A549 (cell line): ENCODE measurements at regions not wholly inside any gene's neighbourhood (a gene's known extent, or its start where the extent isn't known, plus 50 kb on each side); places are given as distances from the start of the nearest gene placed in this dataset.

Experiments used
- ATAC-seq, 2 experiments: fragments of 200-7000 bp in 1 of 2; fragments of >200 bp in 1 of 2; cut with Nextera tagmentation in 1 of 2; cut with Tn5 transposase in 1 of 2; 3 replicates each; pipeline versions ENCODE4 v1.8.0 to v1.9.1; 2018 to 2020; ENCODE audit warnings: mild to moderate bottlenecking in 1 of 2, moderate library complexity in 1 of 2
- CTCF ChIA-PET: fragments of 300-600 bp; sonication (Branson Sonifier 250); formaldehyde crosslinking; extraction: SDS; loops from one replicate; lab custom pipeline; 2021; ENCODE audit warnings: antibody characterized with exemption, inconsistent platforms; lab: Yijun Ruan, JAX
- POLR2A ChIA-PET: fragments of 350-600 bp; formaldehyde crosslinking; extraction: SDS; loops from one replicate; lab custom pipeline; 2021; ENCODE audit warnings: antibody characterized with exemption, inconsistent platforms; lab: Yijun Ruan, JAX
- DNase-seq, 2 experiments: peaks; one replicate each; pipeline versions ENCODE4 v3.0.0 to v3.0.0-alpha.2; 2011 to 2016; ENCODE audit warnings: low read depth in 1 of 2, low spot score in 1 of 2
- FAIRE-seq: peaks from 2 replicates; lab custom pipeline; 2011; peaks lifted over from hg19 to GRCh38; lab: Jason Lieb, UNC
- H3K27ac ChIP-seq, 2 experiments: fragments of >200 bp; sonication (Bioruptor Twin); formaldehyde crosslinking; 3 replicates each; pipeline ENCODE4 v1.5.1; 2016 to 2017
- H3K4me1 ChIP-seq: fragments of >200 bp; sonication (Bioruptor Twin); formaldehyde crosslinking; 3 replicates; pipeline ENCODE4 v1.6.1; 2016
- H3K4me2 ChIP-seq: fragments of >200 bp; sonication (Bioruptor Twin); formaldehyde crosslinking; 3 replicates; pipeline ENCODE4 v1.6.1; 2016
- H3K4me3 ChIP-seq: fragments of >200 bp; sonication (Bioruptor Twin); formaldehyde crosslinking; 3 replicates; pipeline ENCODE4 v1.5.1; 2016
- H3K9me3 ChIP-seq: fragments of >200 bp; sonication (Bioruptor Twin); formaldehyde crosslinking; 3 replicates; pipeline ENCODE4 v1.6.1; 2016
- CHD2 ChIP-seq: fragments of 150-350 bp; IDR thresholded peaks from 2 replicates; pipeline ENCODE4 v1.6.1; 2014; ENCODE audit warnings: low read length; ENCODE audit not compliant: partially characterized antibody
- CHD4 ChIP-seq: fragments of 200-600 bp; sonication (generic); IDR thresholded peaks from 2 replicates; pipeline ENCODE4 v1.6.1; 2016; ENCODE audit warnings: antibody characterized with exemption, mild to moderate bottlenecking, borderline replicate concordance
- EHMT2 ChIP-seq: fragments of 200-600 bp; sonication (generic); IDR thresholded peaks from 2 replicates; pipeline ENCODE4 v1.6.1; 2016; ENCODE audit warnings: antibody characterized with exemption, low read depth, mild to moderate bottlenecking, moderate library complexity
- ELK1 ChIP-seq: fragments of 150-350 bp; IDR thresholded peaks from 2 replicates; pipeline ENCODE4 v1.6.1; 2014; ENCODE audit warnings: low read depth, mild to moderate bottlenecking, low read length
- ESRRA ChIP-seq: fragments of 150-350 bp; IDR thresholded peaks from 2 replicates; pipeline ENCODE4 v1.6.1; 2014; ENCODE audit warnings: mild to moderate bottlenecking, low read length, borderline replicate concordance
- FOSB ChIP-seq: fragments of 250-450 bp; sonication (Bioruptor Pico); IDR thresholded peaks from 2 replicates; pipeline ENCODE4 v1.5.0; 2020; ENCODE audit warnings: mild to moderate bottlenecking, moderate library complexity
- FOXS1 ChIP-seq: fragments of 250-450 bp; sonication (Bioruptor Pico); IDR thresholded peaks from 2 replicates; pipeline ENCODE4 v1.5.0; 2020; ENCODE audit warnings: mild to moderate bottlenecking, moderate library complexity
- HEYL ChIP-seq: fragments of 250-450 bp; sonication (Bioruptor Pico); IDR thresholded peaks from 2 replicates; pipeline ENCODE4 v1.8.0; 2021; ENCODE audit warnings: mild to moderate bottlenecking, moderate library complexity
- HOXA7 ChIP-seq: fragments of 250-450 bp; sonication (Bioruptor Pico); IDR thresholded peaks from 2 replicates; pipeline ENCODE4 v1.5.0; 2020; ENCODE audit warnings: mild to moderate bottlenecking, moderate library complexity
- HOXB13 ChIP-seq: fragments of 250-450 bp; sonication (Bioruptor Pico); IDR thresholded peaks from 2 replicates; pipeline ENCODE4 v1.5.0; 2020; ENCODE audit warnings: low read depth, mild to moderate bottlenecking, moderate library complexity
- KDM1A ChIP-seq: fragments of 200-600 bp; sonication (generic); IDR thresholded peaks from 2 replicates; pipeline ENCODE4 v1.6.1; 2016; ENCODE audit warnings: low read depth, mild to moderate bottlenecking
- MAFK ChIP-seq: fragments of 450-650 bp; IDR thresholded peaks from 2 replicates; pipeline ENCODE4 v1.6.1; 2014; ENCODE audit not compliant: partially characterized antibody
- MAZ ChIP-seq: fragments of 150-350 bp; IDR thresholded peaks from 2 replicates; pipeline ENCODE4 v1.6.1; 2014; ENCODE audit warnings: antibody characterized with exemption, low read depth, low read length, borderline replicate concordance
- NFE2L2 ChIP-seq: fragments of 150-350 bp; conservative IDR thresholded peaks from 2 replicates; pipeline ENCODE4 v1.6.1; 2014; ENCODE audit warnings: low read length
- NPAS2 ChIP-seq: fragments of 250-450 bp; sonication (Bioruptor Pico); IDR thresholded peaks from 2 replicates; pipeline ENCODE4 v1.8.0; 2022; ENCODE audit warnings: mild to moderate bottlenecking, moderate library complexity, borderline replicate concordance
- RAD21 ChIP-seq, 2 experiments: fragments of >200 bp in 1 of 2; sonication (Bioruptor Twin) in 1 of 2; formaldehyde crosslinking in 1 of 2; IDR thresholded peaks in 1 of 2; conservative IDR thresholded peaks in 1 of 2; 2 replicates in 1 of 2; 3 replicates in 1 of 2; pipeline ENCODE4 v1.6.1; 2012 to 2018; ENCODE audit warnings: inconsistent platforms in 1 of 2
- TP53 ChIP-seq: fragments of 250-450 bp; sonication (Bioruptor Pico); IDR thresholded peaks from 2 replicates; pipeline ENCODE4 v1.5.0; 2021; ENCODE audit warnings: mild to moderate bottlenecking, moderate library complexity
- USF2 ChIP-seq: fragments of 450-650 bp; IDR thresholded peaks from 2 replicates; pipeline ENCODE4 v1.6.1; 2014; ENCODE audit warnings: antibody characterized with exemption
- ZC3H11A ChIP-seq: fragments of 450-650 bp; IDR thresholded peaks from 2 replicates; pipeline ENCODE4 v1.6.1; 2014; ENCODE audit warnings: antibody characterized with exemption, mild to moderate bottlenecking
- ZFP36 ChIP-seq: fragments of 450-650 bp; IDR thresholded peaks from 2 replicates; pipeline ENCODE4 v1.6.1; 2014; ENCODE audit warnings: borderline replicate concordance; ENCODE audit not compliant: partially characterized antibody
- ZNF302 ChIP-seq: fragments of 250-450 bp; sonication (Bioruptor Pico); IDR thresholded peaks from 2 replicates; pipeline ENCODE4 v1.9.0; 2021; ENCODE audit warnings: inconsistent platforms, mild to moderate bottlenecking, moderate library complexity
- WGBS: methylation state at CpG from one replicate; pipeline ENCODE4 v1.1.6; 2017; ENCODE audit errors: missing lambda C conversion rate; 5-methylcytosine and 5-hydroxymethylcytosine counted together
- TF ChIP-seq, protein P1 (sequence below): IDR thresholded peaks from 2 replicates; pipeline ENCODE4 v1.6.1; 2012
- TF ChIP-seq, protein P2 (sequence below): IDR thresholded peaks from 2 replicates; pipeline ENCODE4 v1.6.1; 2012; ENCODE audit warnings: low read depth, borderline replicate concordance

GRCh38 chr16:5971106-5971505 is 873.5 kb upstream of the EEF2KMT start (continued):
- no peak for TF ChIP-seq RAD21 (conservative IDR thresholded peaks at IDR 0.05 in 1 of 2, IDR thresholded peaks at IDR 0.05 in 1 of 2)

GRCh38 chr16:5966004-5966403 is 868.4 kb upstream of the EEF2KMT start:
- no peak overlapping the region for H3K4me3 ChIP-seq
- H3K4me2 ChIP-seq = no peak overlapping the region
- ChIA-PET POLR2A (no interaction called here), CTCF (no interaction called here)
- 8% methylated on average over 7 of the region's 7 CpGs for WGBS
- TF ChIP-seq NPAS2 (CRISPR knock-in tag) (no peak), HOXB13 (CRISPR knock-in tag) (no peak), MAZ (no peak), ZFP36 (no peak), RAD21 (conservative IDR thresholded peaks at IDR 0.05 in 1 of 2, IDR thresholded peaks at IDR 0.05 in 1 of 2) (no peak), MAFK (no peak)
- ATAC-seq (no peak), FAIRE-seq (no peak), DNase-seq (no peak)
- H3K27ac ChIP-seq = no peak overlapping the region
- H3K9me3 ChIP-seq = 0 out of 3 replicates have a peak, but pooled peaks cover 1% of the 10 kb centered on the region
- no peaks in the 10 kb centered on the region for H3K4me1 ChIP-seq

GRCh38 chr16:5965321-5965720 is 867.7 kb upstream of the EEF2KMT start:
- FAIRE-seq (no peak), ATAC-seq (no peak), DNase-seq (no peak)
- Histone ChIP-seq H3K4me2 (no peak overlapping the region), H3K9me3 (no peaks in the 10 kb centered on the region), H3K4me1 (no peaks in the 10 kb centered on the region), H3K4me3 (no peak overlapping the region)
- WGBS = 10% methylated on average over 3 of the region's 3 CpGs
- POLR2A ChIA-PET = no interaction called here
- TF ChIP-seq RAD21 (conservative IDR thresholded peaks at IDR 0.05 in 1 of 2, IDR thresholded peaks at IDR 0.05 in 1 of 2) = no peak
- TF ChIP-seq ELK1 = no peak
- no peak for TF ChIP-seq ZNF302 (CRISPR knock-in tag)
- TF ChIP-seq, protein P1, sequence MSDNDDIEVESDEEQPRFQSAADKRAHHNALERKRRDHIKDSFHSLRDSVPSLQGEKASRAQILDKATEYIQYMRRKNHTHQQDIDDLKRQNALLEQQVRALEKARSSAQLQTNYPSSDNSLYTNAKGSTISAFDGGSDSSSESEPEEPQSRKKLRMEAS = no peak
- no peak for TF ChIP-seq CHD4
- TF ChIP-seq, protein P2, sequence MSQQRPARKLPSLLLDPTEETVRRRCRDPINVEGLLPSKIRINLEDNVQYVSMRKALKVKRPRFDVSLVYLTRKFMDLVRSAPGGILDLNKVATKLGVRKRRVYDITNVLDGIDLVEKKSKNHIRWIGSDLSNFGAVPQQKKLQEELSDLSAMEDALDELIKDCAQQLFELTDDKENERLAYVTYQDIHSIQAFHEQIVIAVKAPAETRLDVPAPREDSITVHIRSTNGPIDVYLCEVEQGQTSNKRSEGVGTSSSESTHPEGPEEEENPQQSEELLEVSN = no peak
- no peak for TF ChIP-seq USF2
- TF ChIP-seq FOSB (CRISPR knock-in tag) = no peak
- no peak for TF ChIP-seq ZC3H11A
- no peak for TF ChIP-seq HOXA7 (CRISPR knock-in tag)
- no peak for TF ChIP-seq CHD2
- TF ChIP-seq ESRRA = no peak
- no peak for TF ChIP-seq FOXS1
- TF ChIP-seq KDM1A = no peak
- TF ChIP-seq NFE2L2 = no peak
- TF ChIP-seq HEYL (CRISPR knock-in tag) = no peak
- TF ChIP-seq EHMT2 = no peak
- no peak for TF ChIP-seq TP53 (CRISPR knock-in tag)
- TF ChIP-seq, all 56 proteins: peak for 0
- CTCF ChIA-PET = no interaction called here
- H3K27ac ChIP-seq = no peak overlapping the region
